ENCODE measurements at regions not wholly inside any gene's neighbourhood (a gene's known extent, or its start where the extent isn't known, plus 50 kb on each side); places are given as distances from the start of the nearest gene placed in this dataset.

GRCh38 chr14:98931911-98932310, 340.1 kb downstream of the BCL11B start:
- TF ChIP-seq CTCF (IDR thresholded peaks at IDR 0.05; ENCODE audit: poor library complexity, severe bottlenecking) = no peak
- TF ChIP-seq SMC3 (conservative IDR thresholded peaks at IDR 0.05; ENCODE audit: poor library complexity) = no peak
- TF ChIP-seq POLR2AphosphoS5 (IDR thresholded peaks at IDR 0.05) = no peak
- no peak for TF ChIP-seq EZH2 (IDR thresholded peaks at IDR 0.05; ENCODE audit: borderline replicate concordance, insufficient read depth, low read length, poor library complexity, severe bottlenecking)
- TF ChIP-seq EP300 (conservative IDR thresholded peaks at IDR 0.05; ENCODE audit: poor library complexity, severe bottlenecking) = no peak
- no peak for TF ChIP-seq REST (IDR thresholded peaks at IDR 0.05; ENCODE audit: borderline replicate concordance)
- no peak for TF ChIP-seq TAF1 (IDR thresholded peaks at IDR 0.05; ENCODE audit: low read depth)

Measured in neural cell (in vitro differentiated cells).